Neural progenitor cell (in vitro differentiated cells): ENCODE measurements at regions not wholly inside any gene's neighbourhood (a gene's known extent, or its start where the extent isn't known, plus 50 kb on each side); places are given as distances from the start of the nearest gene placed in this dataset.

Experiments used
- DNase-seq: peaks from one replicate; pipeline ENCODE4 v3.0.0-alpha.2; 2016; ENCODE audit warnings: low spot score
- H2AFZ ChIP-seq: fragments of 200-600 bp; sonication (generic); replicated peaks from 2 replicates; pipeline ENCODE4 v1.6.1; 2016; ENCODE audit warnings: antibody characterized with exemption
- H3F3A ChIP-seq: fragments of 200-600 bp; sonication (generic); 2 replicates; pipeline ENCODE4 v1.6.1; 2016; ENCODE audit warnings: antibody characterized with exemption, low read depth
- H3K27ac ChIP-seq: fragments of 200-600 bp; sonication (generic); 2 replicates; pipeline ENCODE4 v1.5.1; 2016; ENCODE audit warnings: mild to moderate bottlenecking
- H3K27me3 ChIP-seq: fragments of 200-600 bp; sonication (generic); 2 replicates; pipeline ENCODE4 v1.6.1; 2016; ENCODE audit warnings: mild to moderate bottlenecking, moderate library complexity
- H3K36me3 ChIP-seq: fragments of 200-600 bp; sonication (generic); 2 replicates; pipeline ENCODE4 v1.5.1; 2016
- H3K4me1 ChIP-seq: fragments of 200-600 bp; sonication (generic); 2 replicates; pipeline ENCODE4 v1.6.1; 2016; ENCODE audit warnings: mixed run types
- H3K4me2 ChIP-seq: fragments of 200-600 bp; sonication (generic); 2 replicates; pipeline ENCODE4 v1.6.1; 2016
- H3K4me3 ChIP-seq: fragments of 200-600 bp; sonication (generic); 2 replicates; pipeline ENCODE4 v1.5.1; 2016
- H3K79me2 ChIP-seq: fragments of 200-600 bp; sonication (generic); 2 replicates; pipeline ENCODE4 v1.6.1; 2016; ENCODE audit warnings: low read depth
- H3K9ac ChIP-seq: fragments of 200-600 bp; sonication (generic); 2 replicates; pipeline ENCODE4 v1.6.1; 2016
- H3K9me3 ChIP-seq: fragments of 200-600 bp; sonication (generic); 2 replicates; pipeline ENCODE4 v1.5.1; 2016; ENCODE audit warnings: low read depth
- H4K20me1 ChIP-seq: fragments of 200-600 bp; sonication (generic); 2 replicates; pipeline ENCODE4 v1.6.1; 2016; ENCODE audit warnings: low read depth
- H3K27ac Mint-ChIP-seq: 3 replicates; pipeline ENCODE4 v1.8.0; 2021; ENCODE audit warnings: mixed read lengths
- H3K27me3 Mint-ChIP-seq: 2 replicates; pipeline ENCODE4 v1.8.0; 2022; ENCODE audit warnings: low read depth, mild to moderate bottlenecking, inconsistent platforms, moderate library complexity, mixed read lengths; ENCODE audit not compliant: insufficient read depth
- H3K36me3 Mint-ChIP-seq: 3 replicates; pipeline ENCODE4 v1.8.0; 2021; ENCODE audit warnings: mixed read lengths
- H3K4me1 Mint-ChIP-seq: 3 replicates; pipeline ENCODE4 v1.8.0; 2021; ENCODE audit warnings: mixed read lengths
- H3K4me3 Mint-ChIP-seq: 3 replicates; pipeline ENCODE4 v1.8.0; 2021; ENCODE audit warnings: mild to moderate bottlenecking, moderate library complexity, mixed read lengths
- H3K9me3 Mint-ChIP-seq: 3 replicates; pipeline ENCODE4 v1.8.0; 2020; ENCODE audit warnings: mixed read lengths
- CTCF ChIP-seq: fragments of 200-600 bp; sonication (generic); IDR thresholded peaks from 2 replicates; pipeline ENCODE4 v1.5.1; 2017; ENCODE audit warnings: antibody characterized with exemption, mild to moderate bottlenecking
- EZH2 ChIP-seq: fragments of 200-600 bp; sonication (generic); IDR thresholded peaks from 2 replicates; pipeline ENCODE4 v1.6.1; 2017; ENCODE audit warnings: antibody characterized with exemption, mild to moderate bottlenecking, moderate library complexity
- EZH2phosphoT487 ChIP-seq: fragments of 200-600 bp; sonication (generic); IDR thresholded peaks from 2 replicates; pipeline ENCODE4 v1.6.1; 2017; ENCODE audit warnings: antibody characterized with exemption

DNA sequence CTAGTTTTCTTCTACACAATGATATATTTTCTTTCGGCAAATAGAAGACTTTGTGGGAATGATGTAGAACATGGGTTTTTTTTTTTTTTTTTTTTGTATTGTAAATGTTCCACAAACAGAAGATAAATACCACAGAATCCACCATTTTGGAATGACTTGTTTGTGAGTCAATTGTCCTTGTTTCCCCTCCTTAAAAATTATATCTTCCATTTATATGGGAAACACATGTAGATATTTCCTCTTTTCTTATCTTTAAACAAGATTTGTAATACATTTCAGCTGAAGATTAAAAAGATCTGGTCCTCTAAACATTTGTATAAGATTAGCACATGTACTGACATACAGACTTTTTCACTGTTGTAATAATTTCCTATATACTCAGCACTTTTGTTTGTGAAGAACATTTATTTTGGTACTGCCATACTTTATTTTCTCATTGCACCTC is 304.6 kb downstream of the SPRY1 start:
- Histone ChIP-seq H3K27me3 (no peaks in the 10 kb centered on the region), H3K9ac (no peak overlapping the region), H3K4me1 (no peaks in the 10 kb centered on the region), H3K36me3 (no peaks in the 10 kb centered on the region), H3K79me2 (no peaks in the 10 kb centered on the region), H3K4me2 (no peak overlapping the region), H3F3A (no peaks in the 10 kb centered on the region), H3K9me3 (no peaks in the 10 kb centered on the region), H3K4me3 (no peak overlapping the region), H4K20me1 (no peaks in the 10 kb centered on the region), H3K27ac (no peak overlapping the region), H2AFZ (no peak overlapping the region)
- TF ChIP-seq EZH2 (no peak), CTCF (no peak), EZH2phosphoT487 (no peak)
- Mint-ChIP-seq H3K4me1 (peaks cover 13% of the 10 kb centered on the region), H3K4me3 (no peak overlapping the region), H3K27ac (no peak overlapping the region), H3K36me3 (peaks cover 4% of the 10 kb centered on the region), H3K9me3 (peaks cover 11% of the 10 kb centered on the region), H3K27me3 (no peaks in the 10 kb centered on the region)
- no peak for DNase-seq

DNA sequence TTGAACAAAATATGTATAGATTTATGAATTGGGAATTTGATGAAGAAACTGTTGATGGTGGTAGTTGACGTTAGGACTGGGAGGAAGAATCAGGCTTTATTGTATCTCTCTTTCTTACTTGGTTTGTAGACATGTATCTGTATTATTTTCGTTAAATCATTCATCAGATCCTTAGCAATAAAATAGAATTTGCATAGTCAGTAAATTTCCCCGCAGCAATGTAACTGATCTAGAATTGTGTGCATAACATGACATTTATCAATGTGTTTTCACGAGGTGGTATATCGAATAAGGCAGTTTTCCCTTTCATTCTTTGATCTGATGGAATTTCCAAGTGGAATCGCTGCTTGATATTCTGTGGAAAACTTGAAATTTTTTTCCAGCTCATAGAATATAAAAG is 308.8 kb downstream of the SPRY1 start:
- Histone ChIP-seq H3K4me3 (no peak overlapping the region), H4K20me1 (no peaks in the 10 kb centered on the region), H3K27ac (no peak overlapping the region), H3K4me1 (no peaks in the 10 kb centered on the region), H3K4me2 (no peak overlapping the region), H3K79me2 (no peaks in the 10 kb centered on the region), H3K9ac (no peak overlapping the region), H3K27me3 (no peaks in the 10 kb centered on the region), H3K9me3 (no peaks in the 10 kb centered on the region), H3F3A (no peaks in the 10 kb centered on the region), H2AFZ (no peak overlapping the region), H3K36me3 (no peaks in the 10 kb centered on the region)
- H3K27ac Mint-ChIP-seq = no peak overlapping the region
- no peak for DNase-seq
- peaks cover 13% of the 10 kb centered on the region for H3K36me3 Mint-ChIP-seq
- no peak overlapping the region for H3K4me3 Mint-ChIP-seq
- TF ChIP-seq EZH2phosphoT487 (no peak), CTCF (no peak), EZH2 (no peak)
- H3K27me3 Mint-ChIP-seq = peaks cover 2% of the 10 kb centered on the region
- peaks cover 5% of the 10 kb centered on the region for H3K4me1 Mint-ChIP-seq
- H3K9me3 Mint-ChIP-seq = peaks cover 32% of the 10 kb centered on the region

GRCh38 chr4:123706973-123707372 is 310.4 kb downstream of the SPRY1 start:
- H3K27me3 ChIP-seq = no peaks in the 10 kb centered on the region
- no peak overlapping the region for H3K9ac ChIP-seq
- H3K27ac Mint-ChIP-seq = no peak overlapping the region
- H4K20me1 ChIP-seq = no peaks in the 10 kb centered on the region
- no peaks in the 10 kb centered on the region for H3K4me1 Mint-ChIP-seq
- peaks cover 12% of the 10 kb centered on the region for H3K36me3 Mint-ChIP-seq
- no peak overlapping the region for H2AFZ ChIP-seq
- no peak overlapping the region for H3K4me3 ChIP-seq
- H3K9me3 Mint-ChIP-seq = peaks cover 41% of the 10 kb centered on the region
- TF ChIP-seq CTCF = no peak
- no peak overlapping the region for H3K27ac ChIP-seq
- H3K4me3 Mint-ChIP-seq = no peak overlapping the region
- H3K79me2 ChIP-seq = no peaks in the 10 kb centered on the region
- no peaks in the 10 kb centered on the region for H3K9me3 ChIP-seq
- H3K4me1 ChIP-seq = no peaks in the 10 kb centered on the region
- H3K36me3 ChIP-seq = no peaks in the 10 kb centered on the region
- no peak for DNase-seq
- H3F3A ChIP-seq = no peaks in the 10 kb centered on the region
- H3K27me3 Mint-ChIP-seq = peaks cover 2% of the 10 kb centered on the region
- no peak overlapping the region for H3K4me2 ChIP-seq

DNA sequence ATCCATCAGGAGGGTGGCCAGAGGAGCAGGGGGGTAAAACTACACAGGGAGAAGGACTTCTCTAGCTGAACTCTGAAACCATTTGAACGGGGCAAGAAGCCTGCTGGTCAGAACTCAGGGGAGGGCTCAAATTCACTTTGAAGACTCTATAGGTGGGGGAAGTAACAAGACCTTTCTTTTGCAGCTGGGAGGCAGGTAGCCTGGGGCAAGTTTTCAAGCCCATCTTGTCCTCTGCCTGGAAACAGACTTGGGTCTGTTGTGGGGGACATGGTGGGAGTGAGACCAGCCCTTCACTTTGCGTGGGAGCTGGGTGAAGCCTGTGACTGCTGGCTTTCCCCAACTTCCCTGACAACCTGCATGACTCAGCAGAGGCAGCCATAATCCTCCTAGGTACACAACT is 312.3 kb downstream of the SPRY1 start:
- no peak for DNase-seq
- H3K4me2 ChIP-seq = no peak overlapping the region
- H3K79me2 ChIP-seq = no peaks in the 10 kb centered on the region
- no peak overlapping the region for H2AFZ ChIP-seq
- H3K27ac ChIP-seq = no peak overlapping the region
- no peaks in the 10 kb centered on the region for H3K4me1 ChIP-seq
- Mint-ChIP-seq H3K27ac (no peak overlapping the region), H3K4me3 (no peak overlapping the region), H3K27me3 (peaks cover 5% of the 10 kb centered on the region), H3K36me3 (peaks cover 10% of the 10 kb centered on the region), H3K9me3 (peaks cover 52% of the 10 kb centered on the region), H3K4me1 (no peaks in the 10 kb centered on the region)
- no peaks in the 10 kb centered on the region for H3K9me3 ChIP-seq
- H3F3A ChIP-seq = no peaks in the 10 kb centered on the region
- TF ChIP-seq EZH2 (no peak), CTCF (no peak), EZH2phosphoT487 (no peak)
- no peaks in the 10 kb centered on the region for H4K20me1 ChIP-seq
- no peaks in the 10 kb centered on the region for H3K27me3 ChIP-seq
- no peak overlapping the region for H3K4me3 ChIP-seq
- no peaks in the 10 kb centered on the region for H3K36me3 ChIP-seq
- no peak overlapping the region for H3K9ac ChIP-seq
